Neural progenitor cell (in vitro differentiated cells): ENCODE measurements at regions not wholly inside any gene's neighbourhood (a gene's known extent, or its start where the extent isn't known, plus 50 kb on each side); places are given as distances from the start of the nearest gene placed in this dataset.

Experiments used
- DNase-seq: peaks from one replicate; pipeline ENCODE4 v3.0.0-alpha.2; 2016; ENCODE audit warnings: low spot score
- H2AFZ ChIP-seq: fragments of 200-600 bp; sonication (generic); replicated peaks from 2 replicates; pipeline ENCODE4 v1.6.1; 2016; ENCODE audit warnings: antibody characterized with exemption
- H3F3A ChIP-seq: fragments of 200-600 bp; sonication (generic); 2 replicates; pipeline ENCODE4 v1.6.1; 2016; ENCODE audit warnings: antibody characterized with exemption, low read depth
- H3K27ac ChIP-seq: fragments of 200-600 bp; sonication (generic); 2 replicates; pipeline ENCODE4 v1.5.1; 2016; ENCODE audit warnings: mild to moderate bottlenecking
- H3K27me3 ChIP-seq: fragments of 200-600 bp; sonication (generic); 2 replicates; pipeline ENCODE4 v1.6.1; 2016; ENCODE audit warnings: mild to moderate bottlenecking, moderate library complexity
- H3K36me3 ChIP-seq: fragments of 200-600 bp; sonication (generic); 2 replicates; pipeline ENCODE4 v1.5.1; 2016
- H3K4me1 ChIP-seq: fragments of 200-600 bp; sonication (generic); 2 replicates; pipeline ENCODE4 v1.6.1; 2016; ENCODE audit warnings: mixed run types
- H3K4me2 ChIP-seq: fragments of 200-600 bp; sonication (generic); 2 replicates; pipeline ENCODE4 v1.6.1; 2016
- H3K4me3 ChIP-seq: fragments of 200-600 bp; sonication (generic); 2 replicates; pipeline ENCODE4 v1.5.1; 2016
- H3K79me2 ChIP-seq: fragments of 200-600 bp; sonication (generic); 2 replicates; pipeline ENCODE4 v1.6.1; 2016; ENCODE audit warnings: low read depth
- H3K9ac ChIP-seq: fragments of 200-600 bp; sonication (generic); 2 replicates; pipeline ENCODE4 v1.6.1; 2016
- H3K9me3 ChIP-seq: fragments of 200-600 bp; sonication (generic); 2 replicates; pipeline ENCODE4 v1.5.1; 2016; ENCODE audit warnings: low read depth
- H4K20me1 ChIP-seq: fragments of 200-600 bp; sonication (generic); 2 replicates; pipeline ENCODE4 v1.6.1; 2016; ENCODE audit warnings: low read depth
- H3K27ac Mint-ChIP-seq: 3 replicates; pipeline ENCODE4 v1.8.0; 2021; ENCODE audit warnings: mixed read lengths
- H3K27me3 Mint-ChIP-seq: 2 replicates; pipeline ENCODE4 v1.8.0; 2022; ENCODE audit warnings: low read depth, mild to moderate bottlenecking, inconsistent platforms, moderate library complexity, mixed read lengths; ENCODE audit not compliant: insufficient read depth
- H3K36me3 Mint-ChIP-seq: 3 replicates; pipeline ENCODE4 v1.8.0; 2021; ENCODE audit warnings: mixed read lengths
- H3K4me1 Mint-ChIP-seq: 3 replicates; pipeline ENCODE4 v1.8.0; 2021; ENCODE audit warnings: mixed read lengths
- H3K4me3 Mint-ChIP-seq: 3 replicates; pipeline ENCODE4 v1.8.0; 2021; ENCODE audit warnings: mild to moderate bottlenecking, moderate library complexity, mixed read lengths
- H3K9me3 Mint-ChIP-seq: 3 replicates; pipeline ENCODE4 v1.8.0; 2020; ENCODE audit warnings: mixed read lengths
- EZH2 ChIP-seq: fragments of 200-600 bp; sonication (generic); IDR thresholded peaks from 2 replicates; pipeline ENCODE4 v1.6.1; 2017; ENCODE audit warnings: antibody characterized with exemption, mild to moderate bottlenecking, moderate library complexity
- EZH2phosphoT487 ChIP-seq: fragments of 200-600 bp; sonication (generic); IDR thresholded peaks from 2 replicates; pipeline ENCODE4 v1.6.1; 2017; ENCODE audit warnings: antibody characterized with exemption
- TF ChIP-seq, protein P1 (sequence below): fragments of 200-600 bp; sonication (generic); IDR thresholded peaks from 2 replicates; pipeline ENCODE4 v1.5.1; 2017; ENCODE audit warnings: antibody characterized with exemption, mild to moderate bottlenecking

GRCh38 chr3:7874116-7874515, 627.5 kb upstream of the LMCD1 start:
- Histone ChIP-seq H4K20me1 (no peaks in the 10 kb centered on the region), H2AFZ (no peak overlapping the region), H3K4me1 (no peaks in the 10 kb centered on the region), H3K27me3 (no peaks in the 10 kb centered on the region), H3K4me3 (no peak overlapping the region), H3F3A (no peaks in the 10 kb centered on the region), H3K79me2 (no peaks in the 10 kb centered on the region), H3K27ac (no peak overlapping the region), H3K9ac (no peak overlapping the region), H3K36me3 (no peaks in the 10 kb centered on the region), H3K4me2 (no peak overlapping the region), H3K9me3 (no peaks in the 10 kb centered on the region)
- TF ChIP-seq, protein P1, sequence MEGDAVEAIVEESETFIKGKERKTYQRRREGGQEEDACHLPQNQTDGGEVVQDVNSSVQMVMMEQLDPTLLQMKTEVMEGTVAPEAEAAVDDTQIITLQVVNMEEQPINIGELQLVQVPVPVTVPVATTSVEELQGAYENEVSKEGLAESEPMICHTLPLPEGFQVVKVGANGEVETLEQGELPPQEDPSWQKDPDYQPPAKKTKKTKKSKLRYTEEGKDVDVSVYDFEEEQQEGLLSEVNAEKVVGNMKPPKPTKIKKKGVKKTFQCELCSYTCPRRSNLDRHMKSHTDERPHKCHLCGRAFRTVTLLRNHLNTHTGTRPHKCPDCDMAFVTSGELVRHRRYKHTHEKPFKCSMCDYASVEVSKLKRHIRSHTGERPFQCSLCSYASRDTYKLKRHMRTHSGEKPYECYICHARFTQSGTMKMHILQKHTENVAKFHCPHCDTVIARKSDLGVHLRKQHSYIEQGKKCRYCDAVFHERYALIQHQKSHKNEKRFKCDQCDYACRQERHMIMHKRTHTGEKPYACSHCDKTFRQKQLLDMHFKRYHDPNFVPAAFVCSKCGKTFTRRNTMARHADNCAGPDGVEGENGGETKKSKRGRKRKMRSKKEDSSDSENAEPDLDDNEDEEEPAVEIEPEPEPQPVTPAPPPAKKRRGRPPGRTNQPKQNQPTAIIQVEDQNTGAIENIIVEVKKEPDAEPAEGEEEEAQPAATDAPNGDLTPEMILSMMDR: no peak
- no peak for TF ChIP-seq EZH2phosphoT487
- no peak for TF ChIP-seq EZH2
- H3K9me3 Mint-ChIP-seq: peaks cover 2% of the 10 kb centered on the region
- no peak overlapping the region for H3K4me3 Mint-ChIP-seq
- H3K36me3 Mint-ChIP-seq: no peaks in the 10 kb centered on the region
- H3K27me3 Mint-ChIP-seq: no peaks in the 10 kb centered on the region
- no peak for DNase-seq
- no peak overlapping the region for H3K27ac Mint-ChIP-seq
- peaks cover 18% of the 10 kb centered on the region for H3K4me1 Mint-ChIP-seq

- H3K4me2 ChIP-seq: no peak overlapping the region
- H3F3A ChIP-seq: no peaks in the 10 kb centered on the region
- H3K9me3 ChIP-seq: no peaks in the 10 kb centered on the region
- no peaks in the 10 kb centered on the region for H3K27me3 ChIP-seq
- TF ChIP-seq, protein P1: no peak
- TF ChIP-seq EZH2: no peak
- no peak for TF ChIP-seq EZH2phosphoT487
- H3K9ac ChIP-seq: no peak overlapping the region
- Mint-ChIP-seq H3K27ac (no peak overlapping the region), H3K4me3 (no peak overlapping the region), H3K9me3 (peaks cover 2% of the 10 kb centered on the region), H3K36me3 (no peaks in the 10 kb centered on the region), H3K4me1 (peaks cover 14% of the 10 kb centered on the region), H3K27me3 (no peaks in the 10 kb centered on the region)
- no peaks in the 10 kb centered on the region for H4K20me1 ChIP-seq
- H3K4me3 ChIP-seq: no peak overlapping the region
- H2AFZ ChIP-seq: no peak overlapping the region
- DNase-seq: no peak
- H3K4me1 ChIP-seq: no peaks in the 10 kb centered on the region
- no peak overlapping the region for H3K27ac ChIP-seq
- no peaks in the 10 kb centered on the region for H3K36me3 ChIP-seq
- no peaks in the 10 kb centered on the region for H3K79me2 ChIP-seq
These were observed 625.7 kb upstream of the LMCD1 start for GRCh38 chr3:7875925-7876324.

- Histone ChIP-seq H2AFZ (no peak overlapping the region), H3K27ac (no peak overlapping the region), H3K4me2 (no peak overlapping the region), H3F3A (no peaks in the 10 kb centered on the region), H3K79me2 (no peaks in the 10 kb centered on the region), H3K9ac (no peak overlapping the region), H3K36me3 (no peaks in the 10 kb centered on the region), H3K27me3 (no peaks in the 10 kb centered on the region), H3K4me3 (no peak overlapping the region), H3K4me1 (no peaks in the 10 kb centered on the region), H4K20me1 (no peaks in the 10 kb centered on the region), H3K9me3 (no peaks in the 10 kb centered on the region)
- Mint-ChIP-seq H3K27ac (no peak overlapping the region), H3K9me3 (peaks cover 2% of the 10 kb centered on the region), H3K36me3 (no peaks in the 10 kb centered on the region), H3K27me3 (no peaks in the 10 kb centered on the region), H3K4me3 (no peak overlapping the region), H3K4me1 (peaks cover 8% of the 10 kb centered on the region)
- DNase-seq: no peak
- TF ChIP-seq EZH2phosphoT487 (no peak), EZH2 (no peak)
- TF ChIP-seq, protein P1: no peak
These were observed 624.8 kb upstream of the LMCD1 start for GRCh38 chr3:7876741-7877297.
